ENCODE measurements at regions not wholly inside any gene's neighbourhood (a gene's known extent, or its start where the extent isn't known, plus 50 kb on each side); places are given as distances from the start of the nearest gene placed in this dataset.

DNA sequence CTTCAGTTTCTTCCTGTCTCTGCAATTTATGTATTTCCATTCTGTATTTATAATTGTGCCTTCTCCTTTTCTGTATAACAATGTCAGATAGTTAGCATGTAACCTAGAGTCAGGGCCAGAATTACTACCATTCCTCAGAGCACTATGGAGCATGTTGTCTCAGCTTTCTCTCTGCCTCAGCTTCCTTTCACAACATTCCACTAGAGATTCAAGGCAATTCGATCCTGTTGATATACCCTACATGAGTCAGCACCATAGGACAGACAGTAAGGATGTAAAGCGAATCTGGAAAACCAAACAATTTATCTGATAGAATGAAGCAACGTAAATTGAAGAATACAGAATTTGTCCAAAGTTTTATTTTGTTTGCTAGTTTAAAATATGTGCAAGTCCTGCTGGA is 728.3 kb upstream of the SEMA6A start:
- no peaks in the 10 kb centered on the region for H3K27me3 Mint-ChIP-seq (ENCODE audit: insufficient read depth, low read depth, poor library complexity)

More for the DNA sequence above, 728.3 kb upstream of the SEMA6A start:
- H3K36me3 Mint-ChIP-seq (ENCODE audit: low read depth), result peaks cover 8% of the 10 kb centered on the region; the same call in 2 of the 3 replicates
- no peaks in the 10 kb centered on the region for H3K27me3 ChIP-seq (ENCODE audit: insufficient read depth)
- H3K4me2 ChIP-seq, result no peak overlapping the region
- H3K27ac Mint-ChIP-seq, result no peak overlapping the region
- H3K36me3 ChIP-seq (ENCODE audit: insufficient read depth), result no peaks in the 10 kb centered on the region
- ATAC-seq (no peak), DNase-seq (ENCODE audit: low spot score) (no peak)
- H3K27ac ChIP-seq (ENCODE audit: low read depth), result no peak overlapping the region
- TF ChIP-seq NANOG (IDR thresholded peaks at IDR 0.05; ENCODE audit: borderline replicate concordance), result no peak
- no peak for TF ChIP-seq CREB1 (CRISPR knock-in tag; IDR thresholded peaks at IDR 0.05; ENCODE audit: low read depth)
- TF ChIP-seq, protein P1, sequence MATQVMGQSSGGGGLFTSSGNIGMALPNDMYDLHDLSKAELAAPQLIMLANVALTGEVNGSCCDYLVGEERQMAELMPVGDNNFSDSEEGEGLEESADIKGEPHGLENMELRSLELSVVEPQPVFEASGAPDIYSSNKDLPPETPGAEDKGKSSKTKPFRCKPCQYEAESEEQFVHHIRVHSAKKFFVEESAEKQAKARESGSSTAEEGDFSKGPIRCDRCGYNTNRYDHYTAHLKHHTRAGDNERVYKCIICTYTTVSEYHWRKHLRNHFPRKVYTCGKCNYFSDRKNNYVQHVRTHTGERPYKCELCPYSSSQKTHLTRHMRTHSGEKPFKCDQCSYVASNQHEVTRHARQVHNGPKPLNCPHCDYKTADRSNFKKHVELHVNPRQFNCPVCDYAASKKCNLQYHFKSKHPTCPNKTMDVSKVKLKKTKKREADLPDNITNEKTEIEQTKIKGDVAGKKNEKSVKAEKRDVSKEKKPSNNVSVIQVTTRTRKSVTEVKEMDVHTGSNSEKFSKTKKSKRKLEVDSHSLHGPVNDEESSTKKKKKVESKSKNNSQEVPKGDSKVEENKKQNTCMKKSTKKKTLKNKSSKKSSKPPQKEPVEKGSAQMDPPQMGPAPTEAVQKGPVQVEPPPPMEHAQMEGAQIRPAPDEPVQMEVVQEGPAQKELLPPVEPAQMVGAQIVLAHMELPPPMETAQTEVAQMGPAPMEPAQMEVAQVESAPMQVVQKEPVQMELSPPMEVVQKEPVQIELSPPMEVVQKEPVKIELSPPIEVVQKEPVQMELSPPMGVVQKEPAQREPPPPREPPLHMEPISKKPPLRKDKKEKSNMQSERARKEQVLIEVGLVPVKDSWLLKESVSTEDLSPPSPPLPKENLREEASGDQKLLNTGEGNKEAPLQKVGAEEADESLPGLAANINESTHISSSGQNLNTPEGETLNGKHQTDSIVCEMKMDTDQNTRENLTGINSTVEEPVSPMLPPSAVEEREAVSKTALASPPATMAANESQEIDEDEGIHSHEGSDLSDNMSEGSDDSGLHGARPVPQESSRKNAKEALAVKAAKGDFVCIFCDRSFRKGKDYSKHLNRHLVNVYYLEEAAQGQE (IDR thresholded peaks at IDR 0.05; ENCODE audit: unreplicated experiment), result no peak
- no peak for TF ChIP-seq EZH2phosphoT487 (IDR thresholded peaks at IDR 0.05; ENCODE audit: unreplicated experiment)
- TF ChIP-seq STAT1 (IDR thresholded peaks at IDR 0.05; ENCODE audit: unreplicated experiment), result no peak
- no peak for TF ChIP-seq ZNF114 (CRISPR knock-in tag; IDR thresholded peaks at IDR 0.05)
- TF ChIP-seq EZH2 (IDR thresholded peaks at IDR 0.05; ENCODE audit: low read depth, unreplicated experiment), result no peak
- TF ChIP-seq CTCF (conservative IDR thresholded peaks at IDR 0.05; ENCODE audit: low read depth in 2 of 2), result no peak
- no peak for TF ChIP-seq JUNB (IDR thresholded peaks at IDR 0.05; ENCODE audit: unreplicated experiment)
- TF ChIP-seq, protein P2, sequence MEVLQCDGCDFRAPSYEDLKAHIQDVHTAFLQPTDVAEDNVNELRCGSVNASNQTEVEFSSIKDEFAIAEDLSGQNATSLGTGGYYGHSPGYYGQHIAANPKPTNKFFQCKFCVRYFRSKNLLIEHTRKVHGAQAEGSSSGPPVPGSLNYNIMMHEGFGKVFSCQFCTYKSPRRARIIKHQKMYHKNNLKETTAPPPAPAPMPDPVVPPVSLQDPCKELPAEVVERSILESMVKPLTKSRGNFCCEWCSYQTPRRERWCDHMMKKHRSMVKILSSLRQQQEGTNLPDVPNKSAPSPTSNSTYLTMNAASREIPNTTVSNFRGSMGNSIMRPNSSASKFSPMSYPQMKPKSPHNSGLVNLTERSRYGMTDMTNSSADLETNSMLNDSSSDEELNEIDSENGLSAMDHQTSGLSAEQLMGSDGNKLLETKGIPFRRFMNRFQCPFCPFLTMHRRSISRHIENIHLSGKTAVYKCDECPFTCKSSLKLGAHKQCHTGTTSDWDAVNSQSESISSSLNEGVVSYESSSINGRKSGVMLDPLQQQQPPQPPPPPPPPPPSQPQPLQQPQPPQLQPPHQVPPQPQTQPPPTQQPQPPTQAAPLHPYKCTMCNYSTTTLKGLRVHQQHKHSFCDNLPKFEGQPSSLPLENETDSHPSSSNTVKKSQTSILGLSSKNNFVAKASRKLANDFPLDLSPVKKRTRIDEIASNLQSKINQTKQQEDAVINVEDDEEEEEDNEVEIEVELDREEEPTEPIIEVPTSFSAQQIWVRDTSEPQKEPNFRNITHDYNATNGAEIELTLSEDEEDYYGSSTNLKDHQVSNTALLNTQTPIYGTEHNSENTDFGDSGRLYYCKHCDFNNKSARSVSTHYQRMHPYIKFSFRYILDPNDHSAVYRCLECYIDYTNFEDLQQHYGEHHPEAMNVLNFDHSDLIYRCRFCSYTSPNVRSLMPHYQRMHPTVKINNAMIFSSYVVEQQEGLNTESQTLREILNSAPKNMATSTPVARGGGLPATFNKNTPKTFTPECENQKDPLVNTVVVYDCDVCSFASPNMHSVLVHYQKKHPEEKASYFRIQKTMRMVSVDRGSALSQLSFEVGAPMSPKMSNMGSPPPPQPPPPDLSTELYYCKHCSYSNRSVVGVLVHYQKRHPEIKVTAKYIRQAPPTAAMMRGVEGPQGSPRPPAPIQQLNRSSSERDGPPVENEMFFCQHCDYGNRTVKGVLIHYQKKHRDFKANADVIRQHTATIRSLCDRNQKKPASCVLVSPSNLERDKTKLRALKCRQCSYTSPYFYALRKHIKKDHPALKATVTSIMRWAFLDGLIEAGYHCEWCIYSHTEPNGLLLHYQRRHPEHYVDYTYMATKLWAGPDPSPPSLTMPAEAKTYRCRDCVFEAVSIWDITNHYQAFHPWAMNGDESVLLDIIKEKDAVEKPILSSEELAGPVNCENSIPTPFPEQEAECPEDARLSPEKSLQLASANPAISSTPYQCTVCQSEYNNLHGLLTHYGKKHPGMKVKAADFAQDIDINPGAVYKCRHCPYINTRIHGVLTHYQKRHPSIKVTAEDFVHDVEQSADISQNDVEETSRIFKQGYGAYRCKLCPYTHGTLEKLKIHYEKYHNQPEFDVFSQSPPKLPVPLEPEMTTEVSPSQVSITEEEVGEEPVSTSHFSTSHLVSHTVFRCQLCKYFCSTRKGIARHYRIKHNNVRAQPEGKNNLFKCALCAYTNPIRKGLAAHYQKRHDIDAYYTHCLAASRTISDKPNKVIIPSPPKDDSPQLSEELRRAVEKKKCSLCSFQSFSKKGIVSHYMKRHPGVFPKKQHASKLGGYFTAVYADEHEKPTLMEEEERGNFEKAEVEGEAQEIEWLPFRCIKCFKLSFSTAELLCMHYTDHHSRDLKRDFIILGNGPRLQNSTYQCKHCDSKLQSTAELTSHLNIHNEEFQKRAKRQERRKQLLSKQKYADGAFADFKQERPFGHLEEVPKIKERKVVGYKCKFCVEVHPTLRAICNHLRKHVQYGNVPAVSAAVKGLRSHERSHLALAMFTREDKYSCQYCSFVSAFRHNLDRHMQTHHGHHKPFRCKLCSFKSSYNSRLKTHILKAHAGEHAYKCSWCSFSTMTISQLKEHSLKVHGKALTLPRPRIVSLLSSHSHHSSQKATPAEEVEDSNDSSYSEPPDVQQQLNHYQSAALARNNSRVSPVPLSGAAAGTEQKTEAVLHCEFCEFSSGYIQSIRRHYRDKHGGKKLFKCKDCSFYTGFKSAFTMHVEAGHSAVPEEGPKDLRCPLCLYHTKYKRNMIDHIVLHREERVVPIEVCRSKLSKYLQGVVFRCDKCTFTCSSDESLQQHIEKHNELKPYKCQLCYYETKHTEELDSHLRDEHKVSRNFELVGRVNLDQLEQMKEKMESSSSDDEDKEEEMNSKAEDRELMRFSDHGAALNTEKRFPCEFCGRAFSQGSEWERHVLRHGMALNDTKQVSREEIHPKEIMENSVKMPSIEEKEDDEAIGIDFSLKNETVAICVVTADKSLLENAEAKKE (CRISPR knock-in tag; IDR thresholded peaks at IDR 0.05), result no peak
- TF ChIP-seq POLR2AphosphoS5 (IDR thresholded peaks at IDR 0.05; ENCODE audit: low read depth), result no peak
- no peak for TF ChIP-seq ZNF331 (CRISPR knock-in tag; IDR thresholded peaks at IDR 0.05; ENCODE audit: low read depth)
- no peak for TF ChIP-seq ETS1 (IDR thresholded peaks at IDR 0.05)
- H3K4me1 Mint-ChIP-seq, result peaks cover 10% of the 10 kb centered on the region; the same call in 2 of the 3 replicates
- no peaks in the 10 kb centered on the region for H4K20me1 ChIP-seq (replicated peaks; ENCODE audit: insufficient read depth)
- no peak overlapping the region for H3K4me3 ChIP-seq
- H3F3A ChIP-seq (replicated peaks; ENCODE audit: low read depth), result no peaks in the 10 kb centered on the region
- peaks cover 6% of the 10 kb centered on the region; the same call in 1 of the 2 replicates for H3K9me2 ChIP-seq (ENCODE audit: insufficient read depth)
- H2AFZ ChIP-seq, result no peak overlapping the region
- no peak overlapping the region for H3K4me3 Mint-ChIP-seq
- H3K9me3 Mint-ChIP-seq, result peaks cover 11% of the 10 kb centered on the region
- peaks cover 6% of the 10 kb centered on the region; the same call in 1 of the 2 replicates for H3K4me1 ChIP-seq (ENCODE audit: insufficient read depth)
- no peaks in the 10 kb centered on the region for H3K79me2 ChIP-seq (replicated peaks; ENCODE audit: insufficient read depth)

Data from GM23338 (cell line).